HepG2 (cell line): ENCODE measurements at regions not wholly inside any gene's neighbourhood (a gene's known extent, or its start where the extent isn't known, plus 50 kb on each side); places are given as distances from the start of the nearest gene placed in this dataset.

Experiments used
- ATAC-seq: fragments of 200-7000 bp; cut with Tn5 transposase; 3 replicates; pipeline ENCODE4 v1.9.1; 2020; ENCODE audit warnings: mild to moderate bottlenecking, moderate library complexity
- BruUV-seq: library from RNA; stranded (reverse); fragments of 400-500 nt; replicated peaks from 2 replicates; lab custom pipeline; 2021; lab: Mats Ljungman, UMichigan
- CTCF ChIA-PET: fragments of 300-600 bp; formaldehyde crosslinking; extraction: SDS; loops from one replicate; lab custom pipeline; 2021; ENCODE audit warnings: low total read pairs, inconsistent platforms, low intra/inter-chr PET ratio; lab: Yijun Ruan, JAX
- POLR2A ChIA-PET: fragments of 350-600 bp; sonication (Branson Sonifier 250); formaldehyde crosslinking; loops from one replicate; lab custom pipeline; 2020; ENCODE audit warnings: antibody characterized with exemption, inconsistent platforms; lab: Yijun Ruan, JAX
- DNase-seq: peaks from one replicate; pipeline ENCODE4 v3.0.0-alpha.2; 2015; ENCODE audit warnings: low spot score
- FAIRE-seq: peaks from 3 replicates; lab custom pipeline; 2011; peaks lifted over from hg19 to GRCh38; lab: Jason Lieb, UNC
- H2AFZ ChIP-seq: one replicate; pipeline ENCODE4 v1.6.1; 2011; ENCODE audit warnings: low read length, inconsistent platforms
- H3K27ac ChIP-seq: fragments of 300-600 bp; 3 replicates; pipeline ENCODE4 v1.8.0; 2011; ENCODE audit warnings: mixed run types, mild to moderate bottlenecking, mixed read lengths, low read length, inconsistent platforms; ENCODE audit not compliant: insufficient read depth; ENCODE audit errors: extremely low read length
- H3K27me3 ChIP-seq, 2 experiments: fragments of 200-600 bp in 1 of 2; 2 replicates in 1 of 2; 3 replicates in 1 of 2; pipeline versions ENCODE4 v1.6.0 to v1.8.0; 2011; ENCODE audit warnings: low read length in 2 of 2, mild to moderate bottlenecking in 2 of 2, moderate library complexity in 2 of 2, inconsistent platforms in 1 of 2; ENCODE audit not compliant: insufficient read depth in 2 of 2, control insufficient read depth in 1 of 2
- H3K36me3 ChIP-seq, 2 experiments: fragments of 200-600 bp in 1 of 2; replicated peaks in 1 of 2; 2 replicates in 1 of 2; 3 replicates in 1 of 2; pipeline versions ENCODE4 v1.5.1 to v1.8.0; 2011; ENCODE audit warnings: low read length in 2 of 2, inconsistent platforms in 1 of 2; ENCODE audit not compliant: insufficient read depth in 2 of 2, control insufficient read depth in 1 of 2
- H3K4me1 ChIP-seq: 2 replicates; pipeline ENCODE4 v1.5.1; 2012; ENCODE audit warnings: low read length, inconsistent platforms; ENCODE audit not compliant: insufficient read depth
- H3K4me2 ChIP-seq: 2 replicates; pipeline ENCODE4 v1.6.0; 2011; ENCODE audit warnings: low read depth, low read length, inconsistent platforms
- H3K4me3 ChIP-seq, 3 experiments: fragments of 200-600 bp in 1 of 3; sonication (generic), shearing (Covaris generic) in 1 of 3; replicated peaks in 1 of 3; 2 replicates each; pipeline ENCODE4 v1.5.1; 2011 to 2016; ENCODE audit warnings: low read length in 3 of 3, inconsistent platforms in 2 of 3, low read depth in 2 of 3, mild to moderate bottlenecking in 2 of 3, control low read depth in 1 of 3, mixed read lengths in 1 of 3; ENCODE audit not compliant: insufficient read depth in 1 of 3
- H3K79me2 ChIP-seq: one replicate; pipeline ENCODE4 v1.6.1; 2011; ENCODE audit warnings: low read length, inconsistent platforms; ENCODE audit not compliant: insufficient read depth
- H3K9ac ChIP-seq: 2 replicates; pipeline ENCODE4 v1.6.0; 2011; ENCODE audit warnings: mild to moderate bottlenecking, low read depth, low read length, inconsistent platforms; ENCODE audit not compliant: insufficient read depth
- H3K9me3 ChIP-seq: 2 replicates; pipeline ENCODE4 v1.5.1; 2012; ENCODE audit warnings: mild to moderate bottlenecking, low read length
- H4K20me1 ChIP-seq: 2 replicates; pipeline ENCODE4 v1.6.0; 2011; ENCODE audit warnings: inconsistent platforms, mild to moderate bottlenecking, low read length, moderate library complexity; ENCODE audit not compliant: insufficient read depth
- DRAP1 ChIP-seq: IDR thresholded peaks from 2 replicates; pipeline ENCODE4 v1.6.1; 2016; ENCODE audit warnings: missing genetic modification reagents, missing compliant biosample characterization
- MAFF ChIP-seq: IDR thresholded peaks from 2 replicates; pipeline ENCODE4 v1.6.1; 2011; ENCODE audit warnings: low read depth, low read length, improper control_type of control experiment
- MAFK ChIP-seq, 2 experiments: IDR thresholded peaks in 1 of 2; conservative IDR thresholded peaks in 1 of 2; 2 replicates each; pipeline ENCODE4 v1.6.1; 2011; ENCODE audit warnings: improper control_type of control experiment in 2 of 2, low read length in 2 of 2
- SMARCE1 ChIP-seq: fragments of 450-650 bp; IDR thresholded peaks from 2 replicates; pipeline ENCODE4 v1.6.1; 2017; ENCODE audit warnings: borderline replicate concordance
- SP1 ChIP-seq, 2 experiments: fragments of 450-650 bp in 1 of 2; sonication (generic) in 1 of 2; formaldehyde crosslinking in 1 of 2; IDR thresholded peaks; 2 replicates each; pipeline versions ENCODE4 v1.4.0 to v1.6.1; 2016 to 2020; ENCODE audit warnings: missing genetic modification reagents in 1 of 2
- SP2 ChIP-seq: sonication (generic); formaldehyde crosslinking; IDR thresholded peaks from 2 replicates; pipeline ENCODE4 v1.5.1; 2020; ENCODE audit warnings: mild to moderate bottlenecking, missing genetic modification reagents
- ZBTB4 ChIP-seq: sonication (generic); formaldehyde crosslinking; IDR thresholded peaks from 2 replicates; pipeline ENCODE4 v1.4.0; 2020; ENCODE audit warnings: missing genetic modification reagents, mild to moderate bottlenecking, borderline replicate concordance
- ZIK1 ChIP-seq: sonication (generic); formaldehyde crosslinking; IDR thresholded peaks from 2 replicates; pipeline ENCODE4 v1.5.0; 2020; ENCODE audit warnings: mild to moderate bottlenecking, low read depth, missing genetic modification reagents, borderline replicate concordance
- ZNF737 ChIP-seq: sonication (generic); formaldehyde crosslinking; IDR thresholded peaks from 2 replicates; pipeline ENCODE4 v1.5.0; 2020; ENCODE audit warnings: missing genetic modification reagents, mild to moderate bottlenecking, borderline replicate concordance
- WGBS: methylation state at CpG from one replicate; pipeline ENCODE4 v1.1.6; 2017; ENCODE audit warnings: low lambda C conversion rate; 5-methylcytosine and 5-hydroxymethylcytosine counted together
- in situ Hi-C: cut with HindIII; loops from 2 replicates; pipeline ENCODE4 v1.10.0; 2017; ENCODE audit warnings: low pct_unique_long_range_greater_than_20kb; ENCODE audit not compliant: extremely low pct_ligation_motif_present
- intact Hi-C: fragments of 100-400 bp; cut with micrococcal nuclease; formaldehyde crosslinking; loops from one replicate; pipeline ENCODE4 v1.10.0; 2022; ENCODE audit not compliant: unreplicated experiment
- TF ChIP-seq, protein P1 (sequence below): sonication (generic); formaldehyde crosslinking; IDR thresholded peaks from 2 replicates; pipeline ENCODE4 v1.5.1; 2020; ENCODE audit warnings: missing genetic modification reagents, mild to moderate bottlenecking, borderline replicate concordance
- TF ChIP-seq, protein P2 (sequence below): sonication (generic); formaldehyde crosslinking; IDR thresholded peaks from 2 replicates; pipeline ENCODE4 v1.8.0; 2022; ENCODE audit warnings: mild to moderate bottlenecking, missing genetic modification reagents
- TF ChIP-seq, protein P3 (sequence below): conservative IDR thresholded peaks from 2 replicates; pipeline ENCODE4 v1.6.1; 2018; ENCODE audit warnings: missing genetic modification reagents

- no peak for FAIRE-seq
- Histone ChIP-seq H3K9ac (no peak overlapping the region), H3K79me2 (no peaks in the 10 kb centered on the region), H3K27ac (no peak overlapping the region), H3K4me2 (no peak overlapping the region), H3K27me3 (no peaks in the 10 kb centered on the region), H4K20me1 (no peaks in the 10 kb centered on the region), H3K4me1 (no peaks in the 10 kb centered on the region), H3K9me3 (peaks cover 15% of the 10 kb centered on the region), H3K36me3 (no peaks in the 10 kb centered on the region), H2AFZ (no peak overlapping the region), H3K4me3 (no peak overlapping the region)
- no peak for ATAC-seq
- ChIA-PET POLR2A (no interaction called here), CTCF (no interaction called here)
- in situ Hi-C loops: no loop called here
- TF ChIP-seq ZIK1 (CRISPR knock-in tag): no peak
- TF ChIP-seq, protein P1, sequence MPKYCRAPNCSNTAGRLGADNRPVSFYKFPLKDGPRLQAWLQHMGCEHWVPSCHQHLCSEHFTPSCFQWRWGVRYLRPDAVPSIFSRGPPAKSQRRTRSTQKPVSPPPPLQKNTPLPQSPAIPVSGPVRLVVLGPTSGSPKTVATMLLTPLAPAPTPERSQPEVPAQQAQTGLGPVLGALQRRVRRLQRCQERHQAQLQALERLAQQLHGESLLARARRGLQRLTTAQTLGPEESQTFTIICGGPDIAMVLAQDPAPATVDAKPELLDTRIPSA: no peak
- no peak for TF ChIP-seq SMARCE1
- TF ChIP-seq SP1 (IDR thresholded peaks at IDR 0.05): no peak
- no peak for TF ChIP-seq SP1 (CRISPR knock-in tag; IDR thresholded peaks at IDR 0.05)
- TF ChIP-seq ZNF737 (CRISPR knock-in tag): no peak
- no peak for TF ChIP-seq ZBTB4
- no peak for TF ChIP-seq DRAP1 (CRISPR knock-in tag)
- TF ChIP-seq MAFF: peak; percentile 71
- TF ChIP-seq, protein P2, sequence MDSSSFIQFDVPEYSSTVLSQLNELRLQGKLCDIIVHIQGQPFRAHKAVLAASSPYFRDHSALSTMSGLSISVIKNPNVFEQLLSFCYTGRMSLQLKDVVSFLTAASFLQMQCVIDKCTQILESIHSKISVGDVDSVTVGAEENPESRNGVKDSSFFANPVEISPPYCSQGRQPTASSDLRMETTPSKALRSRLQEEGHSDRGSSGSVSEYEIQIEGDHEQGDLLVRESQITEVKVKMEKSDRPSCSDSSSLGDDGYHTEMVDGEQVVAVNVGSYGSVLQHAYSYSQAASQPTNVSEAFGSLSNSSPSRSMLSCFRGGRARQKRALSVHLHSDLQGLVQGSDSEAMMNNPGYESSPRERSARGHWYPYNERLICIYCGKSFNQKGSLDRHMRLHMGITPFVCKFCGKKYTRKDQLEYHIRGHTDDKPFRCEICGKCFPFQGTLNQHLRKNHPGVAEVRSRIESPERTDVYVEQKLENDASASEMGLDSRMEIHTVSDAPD (CRISPR knock-in tag): no peak
- TF ChIP-seq, protein P3, sequence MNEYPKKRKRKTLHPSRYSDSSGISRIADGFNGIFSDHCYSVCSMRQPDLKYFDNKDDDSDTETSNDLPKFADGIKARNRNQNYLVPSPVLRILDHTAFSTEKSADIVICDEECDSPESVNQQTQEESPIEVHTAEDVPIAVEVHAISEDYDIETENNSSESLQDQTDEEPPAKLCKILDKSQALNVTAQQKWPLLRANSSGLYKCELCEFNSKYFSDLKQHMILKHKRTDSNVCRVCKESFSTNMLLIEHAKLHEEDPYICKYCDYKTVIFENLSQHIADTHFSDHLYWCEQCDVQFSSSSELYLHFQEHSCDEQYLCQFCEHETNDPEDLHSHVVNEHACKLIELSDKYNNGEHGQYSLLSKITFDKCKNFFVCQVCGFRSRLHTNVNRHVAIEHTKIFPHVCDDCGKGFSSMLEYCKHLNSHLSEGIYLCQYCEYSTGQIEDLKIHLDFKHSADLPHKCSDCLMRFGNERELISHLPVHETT: no peak
- TF ChIP-seq MAFK (conservative IDR thresholded peaks at IDR 0.05 in 1 of 2, IDR thresholded peaks at IDR 0.05 in 1 of 2; ENCODE audit: low read length in 2 of 2): peak; percentile 64 to 83
- no peak for TF ChIP-seq SP2 (CRISPR knock-in tag)
- no peak for DNase-seq
- intact Hi-C loops: no loop called here
- under 1% methylated on average over 2 of the region's 2 CpGs for WGBS
- no TSS peak for BruUV-seq
These were observed 107.2 kb upstream of the KCNH7 start for GRCh38 chr2:162945785-162946184.
